Natural killer cell treated with Interleukin-12 subunit alpha and Interleukin-12 subunit beta and Interleukin-15 and Interleukin-18, amount 100 ng/mL, for 72 hours (primary cell): ENCODE measurements at regions not wholly inside any gene's neighbourhood (a gene's known extent, or its start where the extent isn't known, plus 50 kb on each side); places are given as distances from the start of the nearest gene placed in this dataset.
A peak's percentile ranks its signal among the peaks of the same experiment; 100 is the strongest.
"Not testable (repeated sequence)": the region's sequence is repeated elsewhere in the genome, so short reads cannot be mapped to it uniquely, and the experiment has no call there.

ENCODE experiments used
- ATAC-seq, 2 donors: fragments of 150-1000 bp; cut with Tn5 transposase in 1 of 2; sonication (Bioruptor Pico), chemical (Tn5 transposase) in 1 of 2; 2 replicates each; pipeline ENCODE4 v1.10.0; 2021
- DNase-seq: peaks from one replicate; pipeline ENCODE4 v3.0.0; 2022; ENCODE audit warnings: low spot score
- H3K27ac Mint-ChIP-seq, 2 donors: 1 replicate in 1 of 2; 2 replicates in 1 of 2; pipeline ENCODE4 v1.8.0; 2022; ENCODE audit warnings: mixed read lengths in 2 of 2, mild to moderate bottlenecking in 1 of 2, moderate library complexity in 1 of 2
- H3K27me3 Mint-ChIP-seq, 2 donors: 1 replicate in 1 of 2; 2 replicates in 1 of 2; pipeline ENCODE4 v1.8.0; 2022; ENCODE audit warnings: mixed read lengths in 2 of 2
- H3K36me3 Mint-ChIP-seq: one replicate; pipeline ENCODE4 v1.8.0; 2022; ENCODE audit warnings: mixed read lengths
- H3K4me1 Mint-ChIP-seq, 2 donors: 1 replicate in 1 of 2; 2 replicates in 1 of 2; pipeline ENCODE4 v1.8.0; 2022; ENCODE audit warnings: low read depth in 2 of 2, mixed read lengths in 2 of 2, mild to moderate bottlenecking in 1 of 2
- H3K4me3 Mint-ChIP-seq: one replicate; pipeline ENCODE4 v1.8.0; 2022; ENCODE audit warnings: mixed read lengths
- H3K9me3 Mint-ChIP-seq: 2 replicates; pipeline ENCODE4 v1.8.0; 2022; ENCODE audit warnings: mixed read lengths

- no peaks in the 10 kb centered on the region for H3K9me3 Mint-ChIP-seq
- H3K4me1 Mint-ChIP-seq = peaks cover 0 to 3% of the 10 kb centered on the region in 2 donors
- H3K36me3 Mint-ChIP-seq = no peaks in the 10 kb centered on the region
- H3K4me3 Mint-ChIP-seq = no peak overlapping the region
- peaks cover 20 to 25% of the 10 kb centered on the region in 2 donors for H3K27me3 Mint-ChIP-seq
- ATAC-seq (peak in 1 of 2 donors; percentile 14), DNase-seq (no peak)
- no peak overlapping the region for H3K27ac Mint-ChIP-seq
Measured at GRCh38 chr10:125264757-125265578, 104.6 kb upstream of the CTBP2 start.

- Mint-ChIP-seq H3K27ac (no peak overlapping the region), H3K9me3 (no peaks in the 10 kb centered on the region), H3K27me3 (peaks cover 18 to 24% of the 10 kb centered on the region in 2 donors), H3K4me3 (no peak overlapping the region), H3K4me1 (peaks cover 0 to 3% of the 10 kb centered on the region in 2 donors), H3K36me3 (no peaks in the 10 kb centered on the region)
- ATAC-seq (no peak), DNase-seq (no peak)
Measured at GRCh38 chr10:125264091-125264490, 103.7 kb upstream of the CTBP2 start.

- Mint-ChIP-seq H3K27me3 (peaks cover 19 to 24% of the 10 kb centered on the region in 2 donors), H3K27ac (no peak overlapping the region), H3K4me1 (peaks cover 0 to 3% of the 10 kb centered on the region in 2 donors), H3K36me3 (no peaks in the 10 kb centered on the region), H3K9me3 (no peaks in the 10 kb centered on the region), H3K4me3 (no peak overlapping the region)
- DNase-seq (no peak), ATAC-seq (no peak)
Measured at GRCh38 chr10:125263551-125263950, 103.2 kb upstream of the CTBP2 start.

- ATAC-seq (no peak), DNase-seq (no peak)
- H3K27ac Mint-ChIP-seq = no peak overlapping the region
- peaks cover 22 to 24% of the 10 kb centered on the region in 2 donors for H3K27me3 Mint-ChIP-seq
- no peaks in the 10 kb centered on the region for H3K36me3 Mint-ChIP-seq
- peaks cover 0 to 3% of the 10 kb centered on the region in 2 donors for H3K4me1 Mint-ChIP-seq
- no peak overlapping the region for H3K4me3 Mint-ChIP-seq
- no peaks in the 10 kb centered on the region for H3K9me3 Mint-ChIP-seq
Measured at GRCh38 chr10:125262920-125263319, 102.6 kb upstream of the CTBP2 start.

GRCh38 chr10:125262409-125262808 lies 102.0 kb upstream of the CTBP2 start:
- Mint-ChIP-seq H3K4me3 (no peak overlapping the region), H3K4me1 (peaks cover 0 to 3% of the 10 kb centered on the region in 2 donors), H3K9me3 (no peaks in the 10 kb centered on the region), H3K36me3 (no peaks in the 10 kb centered on the region), H3K27me3 (peaks cover 22 to 25% of the 10 kb centered on the region in 2 donors), H3K27ac (no peak overlapping the region)
- ATAC-seq (no peak), DNase-seq (no peak)

GRCh38 chr10:125261491-125262186 lies 101.3 kb upstream of the CTBP2 start:
- no peaks in the 10 kb centered on the region for H3K9me3 Mint-ChIP-seq

GRCh38 chr10:125260260-125260659 lies 99.9 kb upstream of the CTBP2 start:
- H3K9me3 Mint-ChIP-seq = no peaks in the 10 kb centered on the region
- no peak overlapping the region for H3K27ac Mint-ChIP-seq
- H3K4me1 Mint-ChIP-seq = peaks cover 0 to 3% of the 10 kb centered on the region in 2 donors
- ATAC-seq (no peak), DNase-seq (no peak)
- H3K27me3 Mint-ChIP-seq = peaks cover 22 to 27% of the 10 kb centered on the region in 2 donors
- H3K36me3 Mint-ChIP-seq = no peaks in the 10 kb centered on the region
- no peak overlapping the region for H3K4me3 Mint-ChIP-seq

More at GRCh38 chr10:125261491-125262186, 101.3 kb upstream of the CTBP2 start:
- Mint-ChIP-seq H3K27ac (no peak overlapping the region), H3K4me1 (peaks cover 0 to 3% of the 10 kb centered on the region in 2 donors), H3K27me3 (peaks cover 22 to 25% of the 10 kb centered on the region in 2 donors), H3K36me3 (no peaks in the 10 kb centered on the region), H3K4me3 (no peak overlapping the region)
- no peak for DNase-seq
- peak in 1 of 2 donors; percentile 26 for ATAC-seq

- ATAC-seq (no peak), DNase-seq (no peak)
- no peak overlapping the region for H3K27ac Mint-ChIP-seq
- no peaks in the 10 kb centered on the region for H3K36me3 Mint-ChIP-seq
- H3K27me3 Mint-ChIP-seq = peaks cover 22 to 25% of the 10 kb centered on the region in 2 donors
- no peak overlapping the region for H3K4me3 Mint-ChIP-seq
- H3K4me1 Mint-ChIP-seq = peaks cover 0 to 3% of the 10 kb centered on the region in 2 donors
- H3K9me3 Mint-ChIP-seq = no peaks in the 10 kb centered on the region
Measured at GRCh38 chr10:125259651-125260050, 99.3 kb upstream of the CTBP2 start.

- Mint-ChIP-seq H3K27me3 (peaks cover 26 to 30% of the 10 kb centered on the region in 2 donors), H3K27ac (no peak overlapping the region), H3K4me3 (no peak overlapping the region), H3K36me3 (no peaks in the 10 kb centered on the region), H3K9me3 (no peaks in the 10 kb centered on the region), H3K4me1 (peaks cover 0 to 3% of the 10 kb centered on the region in 2 donors)
- DNase-seq (no peak), ATAC-seq (no peak)
Measured at GRCh38 chr10:125258676-125259075, 98.3 kb upstream of the CTBP2 start.

GRCh38 chr10:125257521-125258108 lies 97.3 kb upstream of the CTBP2 start:
- no peak for DNase-seq
- peaks cover 26 to 28% of the 10 kb centered on the region in 2 donors for H3K27me3 Mint-ChIP-seq
- peaks cover 7% of the 10 kb centered on the region for H3K36me3 Mint-ChIP-seq
- peaks cover 0 to 3% of the 10 kb centered on the region in 2 donors for H3K4me1 Mint-ChIP-seq
- no peak for ATAC-seq
- no peak overlapping the region for H3K27ac Mint-ChIP-seq
- H3K4me3 Mint-ChIP-seq = no peak overlapping the region
- H3K9me3 Mint-ChIP-seq = no peaks in the 10 kb centered on the region

- peaks cover 21% of the 10 kb centered on the region for H3K36me3 Mint-ChIP-seq
- no peak overlapping the region for H3K4me3 Mint-ChIP-seq
- ATAC-seq (no peak), DNase-seq (no peak)
- H3K27ac Mint-ChIP-seq = no peak overlapping the region
- no peaks in the 10 kb centered on the region for H3K9me3 Mint-ChIP-seq
- peaks cover 0 to 3% of the 10 kb centered on the region in 2 donors for H3K4me1 Mint-ChIP-seq
- peaks cover 37% of the 10 kb centered on the region in 2 donors for H3K27me3 Mint-ChIP-seq
Measured at GRCh38 chr10:125256026-125256425, 95.7 kb upstream of the CTBP2 start.

GRCh38 chr10:125252937-125253336 lies 92.6 kb upstream of the CTBP2 start:
- no peak for DNase-seq
- no peak for ATAC-seq
- no peaks in the 10 kb centered on the region for H3K9me3 Mint-ChIP-seq
- H3K27me3 Mint-ChIP-seq = peaks cover 33% of the 10 kb centered on the region in 2 donors
- H3K4me3 Mint-ChIP-seq = no peak overlapping the region
- H3K27ac Mint-ChIP-seq = no peak overlapping the region
- peaks cover 21% of the 10 kb centered on the region for H3K36me3 Mint-ChIP-seq
- no peaks in the 10 kb centered on the region for H3K4me1 Mint-ChIP-seq

- H3K9me3 Mint-ChIP-seq, H3K4me1 Mint-ChIP-seq, H3K4me3 Mint-ChIP-seq, ATAC-seq, H3K27ac Mint-ChIP-seq, DNase-seq: not testable (repeated sequence)
- peaks cover 41 to 50% of the 10 kb centered on the region in 2 donors for H3K27me3 Mint-ChIP-seq
- peaks cover 21% of the 10 kb centered on the region for H3K36me3 Mint-ChIP-seq
Measured at GRCh38 chr10:125250834-125251233, 90.5 kb upstream of the CTBP2 start.

- DNase-seq (no peak), ATAC-seq (no peak)
- Mint-ChIP-seq H3K27me3 (peaks cover 41 to 59% of the 10 kb centered on the region in 2 donors), H3K4me1 (no peaks in the 10 kb centered on the region), H3K4me3 (no peak overlapping the region), H3K9me3 (no peaks in the 10 kb centered on the region), H3K27ac (no peak overlapping the region), H3K36me3 (peaks cover 21% of the 10 kb centered on the region)
Measured at GRCh38 chr10:125249948-125250347, 89.6 kb upstream of the CTBP2 start.
